ENCODE measurements at regions not wholly inside any gene's neighbourhood (a gene's known extent, or its start where the extent isn't known, plus 50 kb on each side); places are given as distances from the start of the nearest gene placed in this dataset.

- TF ChIP-seq EZH2 (IDR thresholded peaks at IDR 0.05; ENCODE audit: borderline replicate concordance, low read length) (no peak), CTCF (IDR thresholded peaks at IDR 0.05; ENCODE audit: low read length) (no peak)
Measured at GRCh38 chr10:121658111-121658510, 59.9 kb upstream of the FGFR2 start.

Measured in OCI-LY1 (cell line).